ENCODE measurements at regions not wholly inside any gene's neighbourhood (a gene's known extent, or its start where the extent isn't known, plus 50 kb on each side); places are given as distances from the start of the nearest gene placed in this dataset.

- peak; percentile 63 for DNase-seq
Observed at GRCh38 chr9:23551311-23551721, 274.7 kb downstream of the ELAVL2 start.

DNA sequence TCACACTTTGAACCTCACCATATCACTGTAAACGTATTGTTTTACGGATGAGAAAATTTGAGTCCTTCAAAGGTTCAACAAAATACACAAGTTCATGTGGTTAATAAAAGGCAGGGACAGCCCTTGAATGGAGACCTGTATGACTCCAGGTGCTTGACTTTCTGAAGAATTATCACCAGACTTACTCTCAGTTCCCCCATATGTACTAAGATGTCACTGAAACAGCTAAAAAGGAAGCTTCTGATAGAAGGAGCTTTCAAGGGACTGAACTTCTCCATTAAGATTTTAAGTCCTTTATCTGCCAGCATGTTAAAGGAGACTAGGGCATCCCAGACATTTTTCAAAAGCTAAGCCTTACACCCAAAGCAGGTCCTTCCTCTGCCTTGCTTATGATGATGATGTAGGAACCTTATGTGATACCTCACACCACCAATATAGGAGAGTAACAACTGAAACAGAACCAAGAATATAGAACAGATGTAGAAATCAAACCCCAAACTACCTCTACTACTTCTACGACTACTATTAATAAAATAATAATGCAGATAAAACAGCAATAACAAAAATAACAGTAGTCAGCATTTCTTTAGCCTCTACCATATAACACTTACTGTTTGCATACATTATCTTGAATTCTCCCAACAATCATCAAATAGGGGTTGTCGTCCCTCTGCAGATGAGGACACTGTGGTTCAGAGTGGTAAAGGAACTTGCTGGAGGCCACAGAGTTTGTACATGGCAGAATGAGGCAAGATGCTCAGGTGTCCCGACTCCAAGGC lies 273.9 kb downstream of the ELAVL2 start:
- no peak for DNase-seq

GRCh38 chr9:23552876-23553601 lies 273.0 kb downstream of the ELAVL2 start:
- no peak for DNase-seq

GRCh38 chr9:23554686-23555085 lies 271.4 kb downstream of the ELAVL2 start:
- peak; percentile 9 for DNase-seq

GRCh38 chr9:23555851-23556250 lies 270.2 kb downstream of the ELAVL2 start:
- DNase-seq = no peak

- peak; percentile 15 for DNase-seq
Observed at GRCh38 chr9:23556459-23556858, 269.6 kb downstream of the ELAVL2 start.

- no peak for DNase-seq
Observed at GRCh38 chr9:23557689-23558088, 268.4 kb downstream of the ELAVL2 start.

DNA sequence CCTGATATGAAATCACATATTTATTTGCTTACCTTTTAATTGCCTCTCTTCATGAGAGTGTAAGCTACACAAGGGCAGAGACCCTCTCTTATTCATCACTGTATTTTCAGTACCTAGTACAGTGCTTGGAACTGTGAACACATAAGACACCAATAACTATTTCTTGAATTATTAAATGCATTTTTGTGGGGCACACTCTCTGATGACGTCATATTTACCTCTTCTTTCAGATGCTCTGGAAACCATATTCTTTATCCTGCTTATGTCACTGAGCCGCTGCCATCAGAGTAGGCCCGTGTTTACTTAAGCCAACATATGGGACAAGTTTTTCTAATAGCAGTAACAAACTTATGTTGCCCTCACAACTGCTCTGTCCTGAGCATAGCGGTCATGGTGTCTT lies 266.5 kb downstream of the ELAVL2 start:
- no peak for DNase-seq

DNA sequence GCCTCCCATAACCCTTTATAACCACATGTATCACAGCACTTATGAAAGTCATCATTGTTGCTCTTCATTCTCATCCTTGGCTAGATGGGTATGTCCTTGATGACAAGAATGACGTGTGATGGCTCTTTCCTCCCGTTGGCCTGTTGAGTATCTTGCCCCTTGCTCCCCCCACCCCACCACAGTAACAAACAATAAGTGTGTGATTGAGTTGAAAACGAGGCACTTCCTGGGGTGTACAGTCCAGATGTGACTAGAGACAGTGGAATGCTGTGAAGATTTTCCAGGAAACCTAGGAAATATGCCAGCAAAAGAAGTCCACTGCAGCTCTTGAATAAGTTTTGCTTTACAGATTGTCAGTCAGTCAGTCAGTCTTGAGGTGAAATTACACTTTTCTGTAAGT lies 262.5 kb downstream of the ELAVL2 start:
- DNase-seq = no peak

GRCh38 chr9:23567516-23568165 lies 258.4 kb downstream of the ELAVL2 start:
- no peak for DNase-seq

- no peak for DNase-seq
Observed at GRCh38 chr9:23571414-23572104, 254.5 kb downstream of the ELAVL2 start.

DNA sequence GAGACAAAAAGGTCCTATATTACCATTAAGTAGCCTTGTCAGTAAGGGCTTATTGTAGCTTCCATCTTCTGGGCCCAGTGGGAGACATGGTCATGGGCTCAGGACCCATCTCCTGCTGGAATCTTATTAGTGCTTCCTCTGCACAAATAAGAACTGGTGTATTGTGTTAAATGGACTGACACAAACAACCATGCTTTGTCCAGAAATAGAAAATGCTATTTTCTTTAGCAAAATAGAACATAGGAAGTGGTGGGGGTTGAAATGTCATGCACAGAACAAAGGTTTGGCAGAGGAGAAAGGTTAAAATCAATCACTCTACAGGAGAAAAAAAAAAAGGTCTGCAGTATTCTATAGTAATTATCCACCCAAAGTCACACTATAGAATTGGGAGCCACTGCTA lies 252.2 kb downstream of the ELAVL2 start:
- DNase-seq = no peak

DNA sequence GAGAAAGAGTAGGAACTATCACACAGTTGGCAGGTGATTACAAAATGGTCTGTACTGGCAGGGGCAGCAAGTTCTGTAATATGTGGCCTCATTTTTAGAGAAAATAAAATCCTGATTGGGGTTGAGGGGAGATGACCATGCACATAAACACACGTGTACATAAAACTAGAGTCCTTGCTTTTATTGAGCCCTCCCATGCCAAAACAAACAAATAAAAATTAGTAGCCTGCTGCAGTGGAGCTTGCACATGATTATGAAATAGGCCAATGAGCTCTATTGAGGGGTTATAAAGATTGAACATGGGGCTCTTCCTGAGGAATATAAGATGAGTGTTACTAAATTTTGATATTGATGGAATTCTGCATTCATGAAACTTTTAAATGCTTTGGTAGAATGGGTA lies 248.4 kb downstream of the ELAVL2 start:
- no peak for DNase-seq

- no peak for DNase-seq
Observed at GRCh38 chr9:23581931-23582330, 244.1 kb downstream of the ELAVL2 start.

DNA sequence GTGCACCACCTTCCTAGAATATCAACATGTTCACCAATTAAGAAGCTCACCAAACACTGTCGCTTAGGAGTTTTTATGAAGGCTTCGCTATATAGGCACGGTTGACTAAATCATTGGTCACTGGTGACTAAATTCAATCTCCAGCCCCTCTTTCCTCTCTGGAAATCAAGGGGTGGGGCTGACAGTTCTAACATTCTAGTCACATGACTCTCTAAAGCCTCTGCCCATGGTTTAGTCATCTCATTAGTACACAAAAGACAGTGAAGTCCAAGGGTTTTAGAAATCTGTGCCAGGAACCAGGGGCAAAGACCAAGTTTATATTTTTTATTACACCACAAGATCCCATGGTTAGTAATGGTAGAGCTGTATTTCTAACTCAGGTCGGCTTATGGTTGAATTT lies 243.2 kb downstream of the ELAVL2 start:
- DNase-seq = no peak

DNA sequence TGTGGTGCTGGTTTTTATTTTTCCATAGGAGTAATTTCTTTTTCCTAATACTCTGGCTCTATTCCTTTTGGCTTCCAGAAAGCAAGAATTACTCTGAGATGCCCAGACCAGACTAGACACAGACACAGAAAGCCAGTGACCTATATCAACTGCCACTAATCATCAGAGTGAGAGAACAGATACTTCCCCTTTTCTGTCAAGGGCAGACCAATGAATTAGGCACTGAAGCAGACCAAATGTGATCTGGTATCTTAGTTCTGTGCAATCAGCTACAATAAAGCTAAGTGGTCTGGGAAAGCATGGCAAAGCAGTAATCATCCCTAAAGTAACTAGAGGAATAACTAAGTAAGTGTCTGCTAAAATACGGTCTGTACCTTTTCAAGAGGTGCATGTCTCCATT lies 239.1 kb downstream of the ELAVL2 start:
- no peak for DNase-seq

GRCh38 chr9:23587433-23587832 lies 238.6 kb downstream of the ELAVL2 start:
- DNase-seq = no peak

DNA sequence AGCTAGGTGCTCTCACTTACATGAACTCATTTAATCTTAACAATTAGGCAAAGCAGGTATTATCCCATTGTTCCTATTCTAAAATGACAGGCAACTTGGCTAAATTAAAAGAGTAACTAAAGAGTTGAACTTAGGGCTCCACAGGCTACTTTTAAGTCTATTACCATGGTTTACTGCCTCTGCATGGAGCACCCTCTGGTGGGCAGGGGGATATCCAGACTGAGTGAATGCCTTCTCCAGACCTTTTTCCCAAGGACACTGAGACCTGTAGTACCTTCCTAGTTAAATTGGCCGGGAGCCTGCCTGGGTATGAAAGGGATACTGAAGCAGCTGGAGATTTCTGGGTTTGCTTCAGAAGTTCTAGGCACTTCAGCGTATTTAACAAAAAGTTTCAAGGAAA lies 238.1 kb downstream of the ELAVL2 start:
- peak; percentile 44 for DNase-seq

- no peak for DNase-seq
Observed at GRCh38 chr9:23590276-23591000, 235.6 kb downstream of the ELAVL2 start.

GRCh38 chr9:23594421-23594820 lies 231.6 kb downstream of the ELAVL2 start:
- no peak for DNase-seq

DNA sequence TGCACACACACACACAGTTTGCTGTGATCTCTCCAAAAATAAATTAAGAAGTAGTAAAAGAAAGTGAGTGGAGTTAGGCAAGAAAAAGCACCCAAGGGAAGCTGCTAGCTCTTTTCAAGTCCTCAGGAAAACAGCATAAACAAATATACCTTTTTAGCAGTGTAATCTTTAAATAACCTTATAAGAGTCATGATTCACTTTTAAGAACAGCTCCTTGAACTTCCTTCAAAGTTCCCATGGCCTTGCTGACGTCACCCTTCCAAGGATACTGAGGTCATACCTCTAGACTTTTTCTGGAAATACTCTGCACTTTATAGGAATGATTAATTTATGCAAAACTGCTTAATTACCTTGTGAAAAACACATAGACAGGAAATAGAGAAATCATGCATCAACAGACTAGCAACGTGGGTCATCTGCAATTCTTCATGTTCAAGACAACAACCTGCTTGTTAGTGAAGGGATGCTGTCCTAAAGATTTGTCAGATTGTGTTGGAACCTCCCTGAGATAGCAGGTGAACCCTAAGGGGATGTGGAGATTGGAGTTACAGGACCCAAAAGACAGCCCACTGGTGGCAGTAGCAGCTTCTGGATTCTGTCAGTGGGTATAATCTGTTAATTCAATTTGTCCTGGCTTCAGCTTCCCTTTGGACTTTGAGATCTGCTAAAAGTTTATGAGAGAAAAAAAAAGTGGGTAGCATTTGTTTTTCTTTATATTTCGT lies 229.0 kb downstream of the ELAVL2 start:
- peak; percentile 15 for DNase-seq

GRCh38 chr9:23598994-23599393 lies 227.0 kb downstream of the ELAVL2 start:
- DNase-seq = no peak
